HepG2 (cell line): ENCODE measurements at regions not wholly inside any gene's neighbourhood (a gene's known extent, or its start where the extent isn't known, plus 50 kb on each side); places are given as distances from the start of the nearest gene placed in this dataset.
A peak's percentile ranks its signal among the peaks of the same experiment; 100 is the strongest.

Experiments used
- DMAP1 ChIP-seq: IDR thresholded peaks from 2 replicates; pipeline ENCODE4 v1.6.1; 2016
- HNRNPH1 ChIP-seq: fragments of 200-400 bp; formaldehyde crosslinking; optimal IDR thresholded peaks from 2 replicates; pipeline ENCODE3; 2017; ENCODE audit warnings: mild to moderate bottlenecking, low read depth, low read length
- POLR2G ChIP-seq: fragments of 200-400 bp; formaldehyde crosslinking; IDR thresholded peaks from 2 replicates; pipeline ENCODE4 v1.6.1; 2018; ENCODE audit warnings: mild to moderate bottlenecking, low read depth, low read length, moderate library complexity
- SRF ChIP-seq: IDR thresholded peaks from 2 replicates; pipeline ENCODE4 v1.6.1; 2011; ENCODE audit warnings: mild to moderate bottlenecking, low read depth, low read length, moderate library complexity
- TGIF2 ChIP-seq: IDR thresholded peaks from 2 replicates; pipeline ENCODE4 v1.6.1; 2016; ENCODE audit warnings: control low read depth, missing compliant biosample characterization
- ZFP62 ChIP-seq: sonication (generic); formaldehyde crosslinking; IDR thresholded peaks from 2 replicates; pipeline ENCODE4 v1.4.0; 2020; ENCODE audit warnings: missing genetic modification reagents
- ZKSCAN8 ChIP-seq: IDR thresholded peaks from 2 replicates; pipeline ENCODE4 v1.6.1; 2016; ENCODE audit warnings: borderline replicate concordance, missing genetic modification reagents, missing compliant biosample characterization
- ZNF121 ChIP-seq: sonication (generic); formaldehyde crosslinking; IDR thresholded peaks from 2 replicates; pipeline ENCODE4 v1.5.0; 2020; ENCODE audit warnings: mild to moderate bottlenecking, missing genetic modification reagents
- ZNF205 ChIP-seq: IDR thresholded peaks from 2 replicates; pipeline ENCODE4 v1.6.1; 2018; ENCODE audit warnings: missing biosample characterization, missing genetic modification reagents
- ZNF207 ChIP-seq: fragments of 450-650 bp; IDR thresholded peaks from 2 replicates; pipeline ENCODE4 v1.6.1; 2016; ENCODE audit warnings: antibody characterized with exemption, borderline replicate concordance
- ZNF558 ChIP-seq: sonication (generic); formaldehyde crosslinking; IDR thresholded peaks from 2 replicates; pipeline ENCODE4 v1.9.0; 2022; ENCODE audit warnings: mild to moderate bottlenecking, missing genetic modification reagents, borderline replicate concordance
- ZNF747 ChIP-seq: sonication (generic); formaldehyde crosslinking; IDR thresholded peaks from 2 replicates; pipeline ENCODE4 v1.8.1; 2023; ENCODE audit warnings: missing genetic modification reagents, mild to moderate bottlenecking, borderline replicate concordance
- ZSCAN22 ChIP-seq: sonication (generic); formaldehyde crosslinking; IDR thresholded peaks from 2 replicates; pipeline ENCODE4 v1.4.0; 2020; ENCODE audit warnings: mild to moderate bottlenecking, missing genetic modification reagents
- TF ChIP-seq, protein P1 (sequence below): IDR thresholded peaks from 2 replicates; pipeline ENCODE4 v1.6.1; 2016; ENCODE audit warnings: missing genetic modification reagents, missing compliant biosample characterization
- TF ChIP-seq, protein P2 (sequence below): sonication (generic); formaldehyde crosslinking; IDR thresholded peaks from 2 replicates; pipeline ENCODE4 v1.5.0; 2020; ENCODE audit warnings: missing genetic modification reagents
- TF ChIP-seq, protein P3 (sequence below): IDR thresholded peaks from 2 replicates; pipeline ENCODE4 v1.6.1; 2016; ENCODE audit warnings: low read depth, borderline replicate concordance
- TF ChIP-seq, protein P4 (sequence below): sonication (generic); formaldehyde crosslinking; IDR thresholded peaks from 2 replicates; pipeline ENCODE4 v1.4.0; 2020; ENCODE audit warnings: missing genetic modification reagents, borderline replicate concordance
- TF ChIP-seq, protein P5 (sequence below): sonication (generic); formaldehyde crosslinking; IDR thresholded peaks from 2 replicates; pipeline ENCODE4; 2020; ENCODE audit warnings: missing genetic modification reagents, mild to moderate bottlenecking, borderline replicate concordance
- TF ChIP-seq, protein P6 (sequence below): IDR thresholded peaks from 2 replicates; pipeline ENCODE4 v1.6.1; 2016; ENCODE audit warnings: control low read depth
- TF ChIP-seq, protein P7 (sequence below), 2 experiments: sonication (generic) in 1 of 2; formaldehyde crosslinking in 1 of 2; IDR thresholded peaks; 2 replicates each; pipeline versions ENCODE4 v1.5.1 to v1.6.1; 2011 to 2020; ENCODE audit warnings: borderline replicate concordance in 1 of 2, low read depth in 1 of 2, low read length in 1 of 2, mild to moderate bottlenecking in 1 of 2, missing genetic modification reagents in 1 of 2, moderate library complexity in 1 of 2

DNA sequence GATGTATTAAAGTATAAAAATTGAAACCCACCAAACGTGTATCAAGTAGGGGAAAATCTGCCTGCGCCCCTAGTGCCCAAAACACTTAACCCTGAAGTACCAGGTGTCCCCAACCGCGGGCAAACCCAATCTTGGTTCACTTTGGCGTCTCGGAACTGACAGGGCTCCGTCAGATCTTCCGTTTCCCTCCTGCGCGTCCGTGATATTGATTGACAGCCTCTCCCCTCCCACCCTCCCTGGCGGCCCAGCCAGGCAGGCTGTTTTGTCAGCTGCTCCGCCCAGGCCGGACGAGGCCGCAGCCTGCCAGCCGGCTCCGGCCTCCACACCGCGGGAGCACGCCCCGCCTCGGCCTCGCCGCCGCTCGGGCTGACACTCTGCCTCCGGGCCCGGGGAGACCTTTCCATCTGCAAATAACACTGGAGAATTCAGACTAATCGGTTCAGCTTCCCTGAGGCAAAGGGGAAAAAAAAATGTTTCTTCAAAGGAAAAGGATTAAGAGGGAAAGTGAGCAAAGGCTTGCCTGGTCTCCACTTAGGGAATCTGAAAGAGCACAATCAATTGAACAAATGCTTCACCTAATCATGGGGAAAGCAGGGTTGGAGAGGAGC lies 234.9 kb upstream of the MCHR2 start (continued):
- TF ChIP-seq, protein P1, sequence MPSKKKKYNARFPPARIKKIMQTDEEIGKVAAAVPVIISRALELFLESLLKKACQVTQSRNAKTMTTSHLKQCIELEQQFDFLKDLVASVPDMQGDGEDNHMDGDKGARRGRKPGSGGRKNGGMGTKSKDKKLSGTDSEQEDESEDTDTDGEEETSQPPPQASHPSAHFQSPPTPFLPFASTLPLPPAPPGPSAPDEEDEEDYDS = no peak
- TF ChIP-seq, protein P2, sequence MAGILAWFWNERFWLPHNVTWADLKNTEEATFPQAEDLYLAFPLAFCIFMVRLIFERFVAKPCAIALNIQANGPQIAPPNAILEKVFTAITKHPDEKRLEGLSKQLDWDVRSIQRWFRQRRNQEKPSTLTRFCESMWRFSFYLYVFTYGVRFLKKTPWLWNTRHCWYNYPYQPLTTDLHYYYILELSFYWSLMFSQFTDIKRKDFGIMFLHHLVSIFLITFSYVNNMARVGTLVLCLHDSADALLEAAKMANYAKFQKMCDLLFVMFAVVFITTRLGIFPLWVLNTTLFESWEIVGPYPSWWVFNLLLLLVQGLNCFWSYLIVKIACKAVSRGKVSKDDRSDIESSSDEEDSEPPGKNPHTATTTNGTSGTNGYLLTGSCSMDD (CRISPR knock-in tag) = no peak
- 0 out of 2 replicates have a peak, but pooled peaks have one; percentile 40 for TF ChIP-seq ZNF205
- TF ChIP-seq TGIF2 = no peak
- no peak for TF ChIP-seq HNRNPH1
- TF ChIP-seq, protein P3, sequence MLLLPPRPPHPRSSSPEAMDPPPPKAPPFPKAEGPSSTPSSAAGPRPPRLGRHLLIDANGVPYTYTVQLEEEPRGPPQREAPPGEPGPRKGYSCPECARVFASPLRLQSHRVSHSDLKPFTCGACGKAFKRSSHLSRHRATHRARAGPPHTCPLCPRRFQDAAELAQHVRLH (CRISPR knock-in tag) = no peak
- TF ChIP-seq ZNF121 (CRISPR knock-in tag) = no peak
- TF ChIP-seq ZNF207 = no peak
- TF ChIP-seq ZFP62 (CRISPR knock-in tag) = no peak
- TF ChIP-seq ZKSCAN8 (CRISPR knock-in tag) = no peak
- no peak for TF ChIP-seq ZNF747
- TF ChIP-seq ZNF558 = no peak
- TF ChIP-seq, protein P4, sequence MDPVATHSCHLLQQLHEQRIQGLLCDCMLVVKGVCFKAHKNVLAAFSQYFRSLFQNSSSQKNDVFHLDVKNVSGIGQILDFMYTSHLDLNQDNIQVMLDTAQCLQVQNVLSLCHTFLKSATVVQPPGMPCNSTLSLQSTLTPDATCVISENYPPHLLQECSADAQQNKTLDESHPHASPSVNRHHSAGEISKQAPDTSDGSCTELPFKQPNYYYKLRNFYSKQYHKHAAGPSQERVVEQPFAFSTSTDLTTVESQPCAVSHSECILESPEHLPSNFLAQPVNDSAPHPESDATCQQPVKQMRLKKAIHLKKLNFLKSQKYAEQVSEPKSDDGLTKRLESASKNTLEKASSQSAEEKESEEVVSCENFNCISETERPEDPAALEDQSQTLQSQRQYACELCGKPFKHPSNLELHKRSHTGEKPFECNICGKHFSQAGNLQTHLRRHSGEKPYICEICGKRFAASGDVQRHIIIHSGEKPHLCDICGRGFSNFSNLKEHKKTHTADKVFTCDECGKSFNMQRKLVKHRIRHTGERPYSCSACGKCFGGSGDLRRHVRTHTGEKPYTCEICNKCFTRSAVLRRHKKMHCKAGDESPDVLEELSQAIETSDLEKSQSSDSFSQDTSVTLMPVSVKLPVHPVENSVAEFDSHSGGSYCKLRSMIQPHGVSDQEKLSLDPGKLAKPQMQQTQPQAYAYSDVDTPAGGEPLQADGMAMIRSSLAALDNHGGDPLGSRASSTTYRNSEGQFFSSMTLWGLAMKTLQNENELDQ (CRISPR knock-in tag) = no peak
- TF ChIP-seq DMAP1 (CRISPR knock-in tag) = no peak; the same call in 1 of the 2 replicates
- no peak for TF ChIP-seq SRF
- TF ChIP-seq, protein P5, sequence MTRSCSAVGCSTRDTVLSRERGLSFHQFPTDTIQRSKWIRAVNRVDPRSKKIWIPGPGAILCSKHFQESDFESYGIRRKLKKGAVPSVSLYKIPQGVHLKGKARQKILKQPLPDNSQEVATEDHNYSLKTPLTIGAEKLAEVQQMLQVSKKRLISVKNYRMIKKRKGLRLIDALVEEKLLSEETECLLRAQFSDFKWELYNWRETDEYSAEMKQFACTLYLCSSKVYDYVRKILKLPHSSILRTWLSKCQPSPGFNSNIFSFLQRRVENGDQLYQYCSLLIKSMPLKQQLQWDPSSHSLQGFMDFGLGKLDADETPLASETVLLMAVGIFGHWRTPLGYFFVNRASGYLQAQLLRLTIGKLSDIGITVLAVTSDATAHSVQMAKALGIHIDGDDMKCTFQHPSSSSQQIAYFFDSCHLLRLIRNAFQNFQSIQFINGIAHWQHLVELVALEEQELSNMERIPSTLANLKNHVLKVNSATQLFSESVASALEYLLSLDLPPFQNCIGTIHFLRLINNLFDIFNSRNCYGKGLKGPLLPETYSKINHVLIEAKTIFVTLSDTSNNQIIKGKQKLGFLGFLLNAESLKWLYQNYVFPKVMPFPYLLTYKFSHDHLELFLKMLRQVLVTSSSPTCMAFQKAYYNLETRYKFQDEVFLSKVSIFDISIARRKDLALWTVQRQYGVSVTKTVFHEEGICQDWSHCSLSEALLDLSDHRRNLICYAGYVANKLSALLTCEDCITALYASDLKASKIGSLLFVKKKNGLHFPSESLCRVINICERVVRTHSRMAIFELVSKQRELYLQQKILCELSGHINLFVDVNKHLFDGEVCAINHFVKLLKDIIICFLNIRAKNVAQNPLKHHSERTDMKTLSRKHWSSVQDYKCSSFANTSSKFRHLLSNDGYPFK (CRISPR knock-in tag) = no peak
- TF ChIP-seq, protein P6, sequence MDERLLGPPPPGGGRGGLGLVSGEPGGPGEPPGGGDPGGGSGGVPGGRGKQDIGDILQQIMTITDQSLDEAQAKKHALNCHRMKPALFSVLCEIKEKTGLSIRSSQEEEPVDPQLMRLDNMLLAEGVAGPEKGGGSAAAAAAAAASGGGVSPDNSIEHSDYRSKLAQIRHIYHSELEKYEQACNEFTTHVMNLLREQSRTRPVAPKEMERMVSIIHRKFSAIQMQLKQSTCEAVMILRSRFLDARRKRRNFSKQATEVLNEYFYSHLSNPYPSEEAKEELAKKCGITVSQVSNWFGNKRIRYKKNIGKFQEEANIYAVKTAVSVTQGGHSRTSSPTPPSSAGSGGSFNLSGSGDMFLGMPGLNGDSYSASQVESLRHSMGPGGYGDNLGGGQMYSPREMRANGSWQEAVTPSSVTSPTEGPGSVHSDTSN (CRISPR knock-in tag) = peak; percentile 85
- TF ChIP-seq, protein P7, sequence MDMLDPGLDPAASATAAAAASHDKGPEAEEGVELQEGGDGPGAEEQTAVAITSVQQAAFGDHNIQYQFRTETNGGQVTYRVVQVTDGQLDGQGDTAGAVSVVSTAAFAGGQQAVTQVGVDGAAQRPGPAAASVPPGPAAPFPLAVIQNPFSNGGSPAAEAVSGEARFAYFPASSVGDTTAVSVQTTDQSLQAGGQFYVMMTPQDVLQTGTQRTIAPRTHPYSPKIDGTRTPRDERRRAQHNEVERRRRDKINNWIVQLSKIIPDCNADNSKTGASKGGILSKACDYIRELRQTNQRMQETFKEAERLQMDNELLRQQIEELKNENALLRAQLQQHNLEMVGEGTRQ (IDR thresholded peaks at IDR 0.05; ENCODE audit: low read depth, low read length) = no peak
- TF ChIP-seq, protein P7 (CRISPR knock-in tag; IDR thresholded peaks at IDR 0.05; ENCODE audit: borderline replicate concordance) = no peak
- no peak for TF ChIP-seq POLR2G
- TF ChIP-seq ZSCAN22 (CRISPR knock-in tag) = no peak
